AG09319 (cell line): ENCODE measurements at regions not wholly inside any gene's neighbourhood (a gene's known extent, or its start where the extent isn't known, plus 50 kb on each side); places are given as distances from the start of the nearest gene placed in this dataset.

Experiments
- DNase-seq: peaks from one replicate; pipeline ENCODE4 v3.0.0-alpha.2; 2010; ENCODE audit warnings: low read depth; ENCODE audit errors: extremely low read depth
- TF ChIP-seq, protein P1 (sequence below): IDR thresholded peaks from 2 replicates; pipeline ENCODE4 v1.5.1; 2011; ENCODE audit warnings: low read depth, mild to moderate bottlenecking, inconsistent platforms, low read length, moderate library complexity

GRCh38 chr2:3948191-3948590 lies 244.8 kb downstream of the DCDC2C start:
- TF ChIP-seq, protein P1, sequence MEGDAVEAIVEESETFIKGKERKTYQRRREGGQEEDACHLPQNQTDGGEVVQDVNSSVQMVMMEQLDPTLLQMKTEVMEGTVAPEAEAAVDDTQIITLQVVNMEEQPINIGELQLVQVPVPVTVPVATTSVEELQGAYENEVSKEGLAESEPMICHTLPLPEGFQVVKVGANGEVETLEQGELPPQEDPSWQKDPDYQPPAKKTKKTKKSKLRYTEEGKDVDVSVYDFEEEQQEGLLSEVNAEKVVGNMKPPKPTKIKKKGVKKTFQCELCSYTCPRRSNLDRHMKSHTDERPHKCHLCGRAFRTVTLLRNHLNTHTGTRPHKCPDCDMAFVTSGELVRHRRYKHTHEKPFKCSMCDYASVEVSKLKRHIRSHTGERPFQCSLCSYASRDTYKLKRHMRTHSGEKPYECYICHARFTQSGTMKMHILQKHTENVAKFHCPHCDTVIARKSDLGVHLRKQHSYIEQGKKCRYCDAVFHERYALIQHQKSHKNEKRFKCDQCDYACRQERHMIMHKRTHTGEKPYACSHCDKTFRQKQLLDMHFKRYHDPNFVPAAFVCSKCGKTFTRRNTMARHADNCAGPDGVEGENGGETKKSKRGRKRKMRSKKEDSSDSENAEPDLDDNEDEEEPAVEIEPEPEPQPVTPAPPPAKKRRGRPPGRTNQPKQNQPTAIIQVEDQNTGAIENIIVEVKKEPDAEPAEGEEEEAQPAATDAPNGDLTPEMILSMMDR = no peak
- DNase-seq = no peak

GRCh38 chr2:3951131-3951954 lies 248.0 kb downstream of the DCDC2C start:
- DNase-seq = no peak

GRCh38 chr2:3952866-3953516 lies 249.6 kb downstream of the DCDC2C start:
- TF ChIP-seq, protein P1 = no peak

More at GRCh38 chr2:3951131-3951954, 248.0 kb downstream of the DCDC2C start:
- TF ChIP-seq, protein P1 = no peak

DNA sequence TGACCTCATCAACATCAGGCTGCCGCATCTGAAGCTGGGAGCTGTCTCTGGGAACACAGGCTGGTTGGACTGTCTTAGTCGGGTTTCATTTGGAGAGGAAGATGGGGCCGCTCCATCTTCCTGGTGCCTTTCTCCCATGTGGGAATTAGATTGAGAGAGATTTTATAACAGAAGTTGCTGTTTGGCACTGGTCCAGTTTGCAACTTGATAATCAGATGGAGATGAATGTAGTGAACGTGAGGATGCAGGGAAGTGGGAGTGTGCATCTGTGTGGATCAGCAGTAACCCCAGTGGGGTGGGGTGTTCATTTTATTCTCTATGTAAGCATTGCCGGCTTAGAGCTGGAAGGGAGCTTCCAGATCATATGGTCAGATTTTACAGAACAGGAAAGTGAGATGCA lies 250.9 kb downstream of the DCDC2C start:
- TF ChIP-seq, protein P1 = no peak
- no peak for DNase-seq

More at GRCh38 chr2:3952866-3953516, 249.6 kb downstream of the DCDC2C start:
- no peak for DNase-seq

DNA sequence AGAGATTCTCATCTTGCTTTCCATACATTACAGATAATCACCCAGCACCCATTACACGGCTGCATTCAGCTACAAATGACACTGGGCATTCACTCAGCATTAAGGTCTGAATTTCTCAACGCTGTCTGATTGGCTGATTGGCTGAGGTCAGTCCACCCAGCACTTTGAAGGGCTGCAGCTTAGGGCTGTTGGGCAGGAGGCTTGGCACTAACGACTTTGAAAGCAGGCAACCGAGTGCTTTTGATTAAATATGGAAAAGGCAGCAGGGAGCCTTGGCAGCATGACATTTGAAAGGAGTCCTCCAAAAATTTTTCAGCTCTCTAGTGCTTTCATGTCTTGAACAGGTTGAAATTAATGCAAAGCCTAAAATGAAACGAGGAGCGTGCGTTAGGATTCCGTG lies 253.0 kb downstream of the DCDC2C start:
- TF ChIP-seq, protein P1 = no peak
- no peak for DNase-seq

DNA sequence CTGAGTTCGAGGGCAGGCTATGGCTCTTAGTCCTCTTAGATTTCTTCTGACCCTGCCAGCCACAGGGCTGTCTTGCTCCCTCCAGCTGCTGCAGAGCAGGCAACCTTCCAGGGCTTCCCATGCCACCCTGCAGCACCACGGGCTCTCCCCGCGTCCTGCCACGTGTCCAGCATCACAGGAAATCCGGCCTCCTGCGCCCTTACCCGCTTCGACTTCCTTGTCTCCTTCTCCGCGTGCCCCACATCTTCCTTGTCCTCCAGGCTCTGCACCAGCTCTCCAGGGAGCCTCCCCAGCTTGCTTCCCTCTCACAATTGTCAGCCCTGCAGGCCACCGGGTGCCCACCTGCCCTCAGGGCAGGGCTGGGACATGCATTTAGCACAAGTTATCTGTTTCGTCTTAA lies 253.5 kb downstream of the DCDC2C start:
- DNase-seq = no peak
- TF ChIP-seq, protein P1 = no peak

DNA sequence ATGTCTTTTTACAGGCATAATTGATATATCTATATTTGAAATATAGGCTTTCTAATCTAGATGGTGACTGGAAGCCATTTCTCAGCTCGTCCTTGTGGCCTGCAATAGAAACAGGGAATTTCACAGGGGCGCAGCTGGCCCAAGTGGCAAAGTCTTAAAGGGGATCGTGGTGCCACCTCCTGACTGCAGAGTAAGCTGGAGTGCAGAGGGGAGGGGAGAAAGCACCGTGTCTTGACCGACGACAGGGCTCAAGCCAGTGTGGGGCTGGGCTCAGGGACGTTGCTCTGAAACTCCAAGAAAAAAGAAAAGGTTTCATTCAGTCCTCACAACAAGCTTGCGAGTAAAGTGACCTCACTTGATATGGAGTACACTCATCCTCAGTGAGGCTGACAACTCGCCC lies 255.1 kb downstream of the DCDC2C start:
- TF ChIP-seq, protein P1 = no peak
- no peak for DNase-seq
